Kidney epithelial cell (primary cell): ENCODE measurements at regions not wholly inside any gene's neighbourhood (a gene's known extent, or its start where the extent isn't known, plus 50 kb on each side); places are given as distances from the start of the nearest gene placed in this dataset.
"Not testable (repeated sequence)": the region's sequence is repeated elsewhere in the genome, so short reads cannot be mapped to it uniquely, and the experiment has no call there.

ENCODE experiments used
- DNase-seq: peaks from one replicate; pipeline ENCODE4 v3.0.0-alpha.2; 2010; ENCODE audit warnings: low read depth
- H3K27me3 ChIP-seq: 2 replicates; pipeline ENCODE4 v1.6.0; 2011; ENCODE audit warnings: low read length; ENCODE audit not compliant: control insufficient read depth, insufficient read depth
- H3K36me3 ChIP-seq: 2 replicates; pipeline ENCODE4 v1.5.1; 2011; ENCODE audit warnings: low read length; ENCODE audit not compliant: control insufficient read depth, insufficient read depth
- H3K4me3 ChIP-seq: 2 replicates; pipeline ENCODE4 v1.5.1; 2011; ENCODE audit warnings: low read depth, mild to moderate bottlenecking, control low read depth, low read length
- CTCF ChIP-seq: IDR thresholded peaks from 2 replicates; pipeline ENCODE4 v1.5.1; 2011; ENCODE audit warnings: mild to moderate bottlenecking, moderate library complexity, low read length, control low read depth, inconsistent platforms; ENCODE audit not compliant: insufficient read depth, poor library complexity, severe bottlenecking

DNA sequence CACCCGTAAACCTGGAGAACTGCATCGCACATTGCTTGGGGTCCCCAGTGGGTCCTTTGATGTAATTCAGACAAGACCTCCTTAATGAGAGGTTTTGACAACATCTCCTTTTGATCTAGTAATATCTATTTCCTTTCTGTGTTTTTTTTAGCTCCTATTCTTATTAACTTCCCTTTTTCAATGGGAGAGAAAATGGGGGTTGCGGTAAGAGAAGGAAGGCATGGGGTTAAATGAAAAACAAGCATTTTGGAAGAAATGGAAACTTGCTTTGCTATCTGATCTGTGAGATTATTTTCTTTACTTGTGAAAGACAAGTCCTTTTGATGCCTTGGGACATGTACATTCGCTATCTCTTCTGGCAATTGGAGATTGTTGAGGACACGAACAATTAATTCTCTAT is 418.6 kb upstream of the MAN1A1 start:
- Histone ChIP-seq H3K4me3 (no peak overlapping the region), H3K36me3 (no peaks in the 10 kb centered on the region), H3K27me3 (no peaks in the 10 kb centered on the region)
- DNase-seq: no peak
- TF ChIP-seq CTCF: no peak

GRCh38 chr6:119764927-119765681 is 415.5 kb upstream of the MAN1A1 start:
- no peaks in the 10 kb centered on the region for H3K27me3 ChIP-seq
- no peak for DNase-seq
- H3K4me3 ChIP-seq: no peak overlapping the region
- no peaks in the 10 kb centered on the region for H3K36me3 ChIP-seq
- TF ChIP-seq CTCF: no peak

- no peak for DNase-seq
- Histone ChIP-seq H3K27me3 (no peaks in the 10 kb centered on the region), H3K4me3 (no peak overlapping the region), H3K36me3 (no peaks in the 10 kb centered on the region)
- no peak for TF ChIP-seq CTCF
Observed at GRCh38 chr6:119760046-119760445, 410.5 kb upstream of the MAN1A1 start.

DNA sequence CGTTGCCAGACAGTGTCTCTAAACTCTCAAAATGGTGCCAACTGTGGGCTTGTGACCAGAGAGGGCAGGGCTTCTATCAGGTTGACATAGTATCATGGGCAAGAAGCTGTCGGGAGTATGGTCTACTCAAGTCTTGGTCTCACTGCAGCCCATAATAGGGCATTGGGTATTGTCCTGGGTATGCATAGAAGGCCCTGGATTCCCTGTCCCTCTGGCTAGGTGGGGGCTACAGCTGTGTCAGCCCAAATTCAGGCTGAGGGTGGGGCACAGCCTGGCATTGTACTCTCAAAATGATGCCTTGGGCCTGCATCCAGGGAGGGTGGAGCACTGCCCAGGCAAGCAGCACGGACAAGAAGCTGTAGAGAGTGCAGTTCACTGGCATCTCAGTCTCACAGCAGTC is 408.8 kb upstream of the MAN1A1 start:
- no peak for DNase-seq
- H3K4me3 ChIP-seq: no peak overlapping the region
- no peak for TF ChIP-seq CTCF
- H3K27me3 ChIP-seq: no peaks in the 10 kb centered on the region
- H3K36me3 ChIP-seq: no peaks in the 10 kb centered on the region

DNA sequence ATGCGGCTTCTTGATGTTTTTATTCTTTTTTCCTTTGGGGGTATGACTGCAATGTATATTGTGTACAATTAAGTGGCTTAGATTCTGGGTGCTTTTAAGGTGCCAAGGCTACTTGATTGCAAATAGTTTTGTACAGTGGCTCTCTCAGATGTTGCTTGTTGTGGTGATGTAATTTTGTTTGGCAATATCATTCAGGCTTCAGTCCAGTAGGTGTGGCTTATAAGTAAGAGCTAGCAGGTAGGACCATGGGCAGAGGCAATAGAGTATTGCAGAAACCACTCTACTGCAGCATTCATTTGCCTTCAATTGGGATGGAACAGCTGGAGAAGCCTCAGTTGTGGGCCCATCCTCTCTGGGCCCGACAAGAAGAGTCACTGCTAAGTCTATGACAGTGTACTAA is 407.9 kb upstream of the MAN1A1 start:
- Histone ChIP-seq H3K4me3 (no peak overlapping the region), H3K36me3 (no peaks in the 10 kb centered on the region), H3K27me3 (no peaks in the 10 kb centered on the region)
- TF ChIP-seq CTCF: no peak
- DNase-seq: no peak

DNA sequence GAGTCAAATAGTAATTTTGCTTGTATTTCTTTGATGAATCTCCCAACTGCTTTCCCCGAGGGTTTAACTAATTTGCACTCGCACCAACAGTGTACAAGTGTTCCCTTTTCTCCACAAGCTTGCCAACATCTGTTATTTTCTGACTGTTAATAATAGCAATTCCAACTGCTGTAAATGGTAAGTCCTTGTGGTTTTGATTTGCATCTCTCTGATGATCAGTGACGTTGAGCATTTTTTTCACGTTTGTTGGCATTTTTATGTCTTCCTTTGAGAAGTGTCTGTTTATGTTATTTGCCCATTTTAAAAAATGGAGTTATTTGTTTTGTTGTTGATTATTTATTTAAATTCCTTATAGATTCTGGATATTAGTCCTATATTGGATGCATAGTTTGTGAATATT is 399.8 kb upstream of the MAN1A1 start:
- Histone ChIP-seq H3K27me3 (no peaks in the 10 kb centered on the region), H3K36me3 (no peaks in the 10 kb centered on the region), H3K4me3 (no peak overlapping the region)
- no peak for TF ChIP-seq CTCF
- DNase-seq: no peak

DNA sequence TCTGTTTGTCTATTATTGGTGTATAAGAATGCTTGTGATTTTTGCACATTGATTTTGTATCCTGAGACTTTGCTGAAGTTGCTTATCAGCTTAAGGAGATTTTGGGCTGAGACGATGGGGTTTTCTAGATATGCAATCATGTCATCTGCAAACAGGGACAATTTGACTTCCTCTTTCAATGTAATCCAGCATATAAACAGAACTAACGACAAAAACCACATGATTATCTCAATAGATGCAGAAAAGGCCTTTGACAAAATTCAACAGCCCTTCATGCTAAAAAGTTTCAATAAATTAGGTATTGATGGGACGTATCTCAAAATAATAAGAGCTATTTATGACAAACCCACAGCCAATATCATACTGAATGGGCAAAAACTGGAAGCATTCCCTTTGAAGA is 399.0 kb upstream of the MAN1A1 start:
- not testable (repeated sequence) for H3K4me3 ChIP-seq, DNase-seq, H3K36me3 ChIP-seq, H3K27me3 ChIP-seq
